Ascending aorta (tissue), 2 donors: ENCODE measurements at regions not wholly inside any gene's neighbourhood (a gene's known extent, or its start where the extent isn't known, plus 50 kb on each side); places are given as distances from the start of the nearest gene placed in this dataset.

ENCODE experiments used
- DNase-seq, 2 donors: peaks; one replicate each; pipeline ENCODE4 v3.0.0-alpha.2; 2019; ENCODE audit warnings: low spot score in 2 of 2
- H3K27ac ChIP-seq, 2 donors: fragments of 200-600 bp; sonication (generic); one replicate each; pipeline ENCODE4 v1.5.1; 2016 to 2017; ENCODE audit warnings: mild to moderate bottlenecking in 1 of 2
- H3K27me3 ChIP-seq: fragments of 200-600 bp; sonication (generic); one replicate; pipeline ENCODE4 v1.5.1; 2017
- H3K36me3 ChIP-seq, 2 donors: fragments of 200-600 bp; sonication (generic); one replicate each; pipeline ENCODE4 v1.5.1; 2016
- H3K4me1 ChIP-seq, 2 donors: fragments of 200-600 bp; sonication (generic); one replicate each; pipeline ENCODE4 v1.5.1; 2016 to 2017; ENCODE audit warnings: mild to moderate bottlenecking in 1 of 2
- H3K4me3 ChIP-seq, 2 donors: fragments of 200-600 bp; sonication (generic); one replicate each; pipeline ENCODE4 v1.5.1; 2016 to 2017; ENCODE audit warnings: mild to moderate bottlenecking in 1 of 2
- H3K9me3 ChIP-seq, 2 donors: fragments of 200-600 bp; sonication (generic); one replicate each; pipeline ENCODE4 v1.5.1; 2016
- CTCF ChIP-seq, 3 experiments: fragments of 200-600 bp in 2 of 3; fragments of 450-650 bp in 1 of 3; sonication (generic) in 2 of 3; IDR thresholded peaks; one replicate each; pipeline ENCODE4 v1.5.1; 2016 to 2019; ENCODE audit warnings: antibody characterized with exemption in 3 of 3, mild to moderate bottlenecking in 1 of 3, moderate library complexity in 1 of 3
- intact Hi-C: fragments of 100-400 bp; cut with DNase I; formaldehyde crosslinking; loops from one replicate; pipeline ENCODE4 v1.15.1; 2023

GRCh38 chr5:1944408-1944807, 61.7 kb upstream of the IRX4 start:
- no peak for DNase-seq
- H3K27ac ChIP-seq, result no peak overlapping the region
- intact Hi-C loops, result no loop called here

GRCh38 chr5:1943481-1943880, 60.8 kb upstream of the IRX4 start:
- H3K36me3 ChIP-seq, result no peaks in the 10 kb centered on the region
- no peak overlapping the region for H3K27ac ChIP-seq
- H3K4me3 ChIP-seq, result no peak overlapping the region
- intact Hi-C loops, result no loop called here
- no peak for DNase-seq
- H3K9me3 ChIP-seq, result no peaks in the 10 kb centered on the region
- no peaks in the 10 kb centered on the region for H3K4me1 ChIP-seq
- no peak for TF ChIP-seq CTCF (IDR thresholded peaks at IDR 0.05)
- no peaks in the 10 kb centered on the region for H3K27me3 ChIP-seq

More at GRCh38 chr5:1944408-1944807, 61.7 kb upstream of the IRX4 start:
- TF ChIP-seq CTCF (IDR thresholded peaks at IDR 0.05), result no peak
- Histone ChIP-seq H3K36me3 (no peaks in the 10 kb centered on the region), H3K4me1 (no peaks in the 10 kb centered on the region), H3K9me3 (no peaks in the 10 kb centered on the region), H3K27me3 (no peaks in the 10 kb centered on the region), H3K4me3 (no peak overlapping the region)

DNA sequence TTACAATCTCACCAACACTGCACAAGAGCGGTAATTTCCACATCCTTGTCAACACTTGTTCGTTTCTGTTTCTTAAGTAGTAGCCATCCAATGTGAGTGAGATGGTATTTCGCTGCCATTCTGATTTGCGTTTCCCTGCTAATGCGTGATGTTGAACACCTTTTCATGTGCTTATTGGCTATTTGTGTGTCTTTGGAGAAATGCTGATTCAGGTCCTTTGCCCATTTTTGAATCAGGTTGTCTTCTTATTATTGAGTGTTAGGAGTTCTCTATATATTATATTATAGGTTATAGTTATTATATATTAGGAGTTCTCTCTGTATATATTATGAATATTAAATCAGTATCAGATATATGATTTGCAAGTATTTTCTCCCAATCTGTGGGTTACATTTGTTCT, 59.9 kb upstream of the IRX4 start:
- H3K4me3 ChIP-seq, result no peak overlapping the region
- DNase-seq, result no peak
- no peak for TF ChIP-seq CTCF (IDR thresholded peaks at IDR 0.05)
- no peaks in the 10 kb centered on the region for H3K4me1 ChIP-seq
- no peaks in the 10 kb centered on the region for H3K27me3 ChIP-seq
- no peaks in the 10 kb centered on the region for H3K9me3 ChIP-seq
- no peak overlapping the region for H3K27ac ChIP-seq
- intact Hi-C loops, result no loop called here
- no peaks in the 10 kb centered on the region for H3K36me3 ChIP-seq

DNA sequence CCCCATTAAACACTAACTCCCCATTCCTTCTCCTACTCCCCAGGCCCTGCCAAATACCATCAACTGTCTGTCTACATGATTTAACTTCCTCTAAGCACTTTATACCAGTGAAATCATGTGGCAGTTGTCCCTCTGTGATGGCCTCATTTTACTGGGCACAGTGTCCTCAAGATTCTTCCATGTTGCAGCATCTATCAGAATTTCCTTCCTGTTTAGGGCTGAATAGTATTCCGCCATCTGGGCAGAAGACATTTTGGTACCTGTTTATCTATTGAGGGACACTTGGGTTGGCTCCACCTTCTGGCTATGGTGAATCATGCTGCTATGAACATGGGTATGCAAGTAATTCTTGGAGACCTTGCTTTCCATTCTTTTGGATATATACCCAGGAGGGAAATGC, 59.4 kb upstream of the IRX4 start:
- no peak for TF ChIP-seq CTCF (IDR thresholded peaks at IDR 0.05)
- intact Hi-C loops, result no loop called here
- Histone ChIP-seq H3K9me3 (no peaks in the 10 kb centered on the region), H3K4me3 (no peak overlapping the region), H3K36me3 (no peaks in the 10 kb centered on the region), H3K27ac (no peak overlapping the region), H3K4me1 (no peaks in the 10 kb centered on the region), H3K27me3 (no peaks in the 10 kb centered on the region)
- no peak for DNase-seq

GRCh38 chr5:1939256-1939655, 56.5 kb upstream of the IRX4 start:
- H3K4me1 ChIP-seq, result no peaks in the 10 kb centered on the region
- no peak overlapping the region for H3K4me3 ChIP-seq
- no peak overlapping the region for H3K27ac ChIP-seq
- H3K36me3 ChIP-seq, result no peaks in the 10 kb centered on the region
- no peaks in the 10 kb centered on the region for H3K9me3 ChIP-seq
- no peaks in the 10 kb centered on the region for H3K27me3 ChIP-seq
- DNase-seq, result no peak
- intact Hi-C loops, result no loop called here
- TF ChIP-seq CTCF (IDR thresholded peaks at IDR 0.05), result no peak

GRCh38 chr5:1938310-1939000, 55.7 kb upstream of the IRX4 start:
- no peak for TF ChIP-seq CTCF (IDR thresholded peaks at IDR 0.05)
- DNase-seq, result no peak
- intact Hi-C loops, result no loop called here
- Histone ChIP-seq H3K4me1 (no peaks in the 10 kb centered on the region), H3K4me3 (no peak overlapping the region), H3K27ac (no peak overlapping the region), H3K36me3 (no peaks in the 10 kb centered on the region), H3K9me3 (no peaks in the 10 kb centered on the region), H3K27me3 (no peaks in the 10 kb centered on the region)
